DOHH2 (cell line): ENCODE measurements at regions not wholly inside any gene's neighbourhood (a gene's known extent, or its start where the extent isn't known, plus 50 kb on each side); places are given as distances from the start of the nearest gene placed in this dataset.

Source experiments
- H3F3A ChIP-seq: fragments of 200-600 bp; sonication (generic), shearing (Covaris generic); 2 replicates; pipeline ENCODE4 v1.6.0; 2016; ENCODE audit warnings: antibody characterized with exemption, mild to moderate bottlenecking; ENCODE audit not compliant: control insufficient read depth, insufficient read depth
- H3K27ac ChIP-seq: fragments of 200-600 bp; sonication (generic); 2 replicates; pipeline ENCODE4 v1.5.1; 2014; ENCODE audit warnings: low read depth, mild to moderate bottlenecking, low read length, moderate library complexity
- H3K27me3 ChIP-seq: fragments of 200-600 bp; sonication (generic); 2 replicates; pipeline ENCODE4 v1.6.1; 2014; ENCODE audit warnings: mild to moderate bottlenecking, low read length, mixed read lengths; ENCODE audit not compliant: control insufficient read depth
- H3K36me3 ChIP-seq: fragments of 200-600 bp; sonication (generic); 2 replicates; pipeline ENCODE4 v1.6.1; 2014; ENCODE audit warnings: mild to moderate bottlenecking, low read length, moderate library complexity, mixed read lengths; ENCODE audit not compliant: control insufficient read depth
- H3K4me1 ChIP-seq: fragments of 200-600 bp; sonication (generic); 2 replicates; pipeline ENCODE4 v1.6.1; 2014; ENCODE audit warnings: mild to moderate bottlenecking, low read length, mixed read lengths; ENCODE audit not compliant: control insufficient read depth
- H3K4me2 ChIP-seq: fragments of 200-600 bp; sonication (generic); 2 replicates; pipeline ENCODE4 v1.6.0; 2014; ENCODE audit warnings: mild to moderate bottlenecking, low read length, moderate library complexity
- H3K4me3 ChIP-seq: fragments of 200-600 bp; sonication (generic); 2 replicates; pipeline ENCODE4 v1.5.1; 2014; ENCODE audit warnings: mild to moderate bottlenecking, low read length, mixed read lengths
- H3K79me2 ChIP-seq: fragments of 200-600 bp; sonication (generic); 2 replicates; pipeline ENCODE4 v1.6.1; 2014; ENCODE audit warnings: mild to moderate bottlenecking, low read length, mixed read lengths; ENCODE audit not compliant: control insufficient read depth
- H3K9me2 ChIP-seq: fragments of 200-600 bp; sonication (generic); replicated peaks from 2 replicates; pipeline ENCODE4 v1.6.1; 2014; ENCODE audit warnings: mild to moderate bottlenecking, low read length, mixed read lengths; ENCODE audit not compliant: control insufficient read depth
- H3K9me3 ChIP-seq: fragments of 200-600 bp; sonication (generic); 2 replicates; pipeline ENCODE4 v1.6.1; 2014; ENCODE audit warnings: antibody characterized with exemption, low read length, mixed read lengths; ENCODE audit not compliant: control insufficient read depth, insufficient read depth
- H4K20me1 ChIP-seq: fragments of 200-600 bp; sonication (generic); 2 replicates; pipeline ENCODE4 v1.6.0; 2014; ENCODE audit warnings: low read depth, mild to moderate bottlenecking, antibody characterized with exemption, low read length, moderate library complexity; ENCODE audit not compliant: control insufficient read depth, insufficient read depth
- EZH2phosphoT487 ChIP-seq: fragments of 200-600 bp; sonication (generic); IDR thresholded peaks from 2 replicates; pipeline ENCODE4 v1.6.1; 2017; ENCODE audit warnings: borderline replicate concordance, mild to moderate bottlenecking, antibody characterized with exemption, low read length, moderate library complexity, mixed read lengths
- TF ChIP-seq, protein P1 (sequence below): fragments of 200-600 bp; sonication (generic); IDR thresholded peaks from one replicate; pipeline ENCODE4 v1.5.1; 2014; ENCODE audit warnings: antibody characterized with exemption, mild to moderate bottlenecking, low read depth, low read length; ENCODE audit not compliant: poor library complexity, severe bottlenecking

DNA sequence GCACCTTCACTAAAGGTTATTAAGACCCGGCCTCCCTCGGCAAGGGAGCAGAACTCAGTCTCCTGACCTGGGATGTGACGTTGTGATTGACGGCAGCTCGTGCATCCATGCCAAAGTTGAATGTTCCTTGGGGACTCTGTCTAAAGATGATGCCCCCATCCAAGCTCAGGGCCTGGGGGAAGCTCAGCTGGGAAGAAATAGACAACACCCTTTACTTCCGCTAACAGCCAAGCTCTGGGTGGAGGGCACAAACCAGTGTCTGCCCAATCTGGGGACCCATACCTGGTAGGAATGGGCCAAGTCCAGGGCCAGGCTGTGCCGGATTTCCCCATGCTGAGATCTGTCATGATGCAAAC lies 95.4 kb downstream of the RMI2 start:
- no peaks in the 10 kb centered on the region for H3K4me1 ChIP-seq
- no peaks in the 10 kb centered on the region for H3K36me3 ChIP-seq
- no peak overlapping the region for H3K27ac ChIP-seq
- no peaks in the 10 kb centered on the region for H3K9me2 ChIP-seq
- no peaks in the 10 kb centered on the region for H4K20me1 ChIP-seq
- H3K4me2 ChIP-seq: no peak overlapping the region
- no peak for TF ChIP-seq EZH2phosphoT487
- TF ChIP-seq, protein P1, sequence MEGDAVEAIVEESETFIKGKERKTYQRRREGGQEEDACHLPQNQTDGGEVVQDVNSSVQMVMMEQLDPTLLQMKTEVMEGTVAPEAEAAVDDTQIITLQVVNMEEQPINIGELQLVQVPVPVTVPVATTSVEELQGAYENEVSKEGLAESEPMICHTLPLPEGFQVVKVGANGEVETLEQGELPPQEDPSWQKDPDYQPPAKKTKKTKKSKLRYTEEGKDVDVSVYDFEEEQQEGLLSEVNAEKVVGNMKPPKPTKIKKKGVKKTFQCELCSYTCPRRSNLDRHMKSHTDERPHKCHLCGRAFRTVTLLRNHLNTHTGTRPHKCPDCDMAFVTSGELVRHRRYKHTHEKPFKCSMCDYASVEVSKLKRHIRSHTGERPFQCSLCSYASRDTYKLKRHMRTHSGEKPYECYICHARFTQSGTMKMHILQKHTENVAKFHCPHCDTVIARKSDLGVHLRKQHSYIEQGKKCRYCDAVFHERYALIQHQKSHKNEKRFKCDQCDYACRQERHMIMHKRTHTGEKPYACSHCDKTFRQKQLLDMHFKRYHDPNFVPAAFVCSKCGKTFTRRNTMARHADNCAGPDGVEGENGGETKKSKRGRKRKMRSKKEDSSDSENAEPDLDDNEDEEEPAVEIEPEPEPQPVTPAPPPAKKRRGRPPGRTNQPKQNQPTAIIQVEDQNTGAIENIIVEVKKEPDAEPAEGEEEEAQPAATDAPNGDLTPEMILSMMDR: no peak
- no peaks in the 10 kb centered on the region for H3K79me2 ChIP-seq
- no peaks in the 10 kb centered on the region for H3K9me3 ChIP-seq
- H3K4me3 ChIP-seq: no peak overlapping the region
- no peaks in the 10 kb centered on the region for H3F3A ChIP-seq
- 0 out of 2 replicates have a peak, but pooled peaks cover 4% of the 10 kb centered on the region for H3K27me3 ChIP-seq

DNA sequence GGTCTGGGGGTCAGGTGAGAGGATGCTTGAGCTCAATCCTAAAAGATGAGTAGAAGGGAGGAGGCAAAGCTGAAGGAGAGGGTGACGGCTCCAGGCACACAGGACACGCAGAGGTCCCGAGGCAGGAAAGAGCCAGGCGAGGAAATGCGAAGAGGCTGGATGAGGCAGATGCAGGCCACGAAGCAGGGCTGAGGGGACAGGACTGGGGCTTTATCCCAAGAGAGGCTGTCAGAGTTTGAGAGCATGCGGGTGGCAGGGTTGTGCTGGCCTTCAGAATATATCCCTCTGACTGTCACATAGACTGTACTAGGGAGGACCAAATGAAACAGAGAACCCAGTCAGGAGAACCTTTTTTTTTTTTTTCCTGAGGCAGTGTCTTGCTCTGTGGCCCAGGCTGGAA lies 100.2 kb downstream of the RMI2 start:
- Histone ChIP-seq H3F3A (no peaks in the 10 kb centered on the region), H3K36me3 (no peaks in the 10 kb centered on the region), H3K4me1 (no peaks in the 10 kb centered on the region), H3K27me3 (no peaks in the 10 kb centered on the region), H3K79me2 (no peaks in the 10 kb centered on the region), H3K4me2 (no peak overlapping the region), H3K9me2 (no peaks in the 10 kb centered on the region), H3K9me3 (no peaks in the 10 kb centered on the region), H3K27ac (no peak overlapping the region), H3K4me3 (no peak overlapping the region), H4K20me1 (no peaks in the 10 kb centered on the region)
- TF ChIP-seq, protein P1: no peak
- TF ChIP-seq EZH2phosphoT487: no peak

DNA sequence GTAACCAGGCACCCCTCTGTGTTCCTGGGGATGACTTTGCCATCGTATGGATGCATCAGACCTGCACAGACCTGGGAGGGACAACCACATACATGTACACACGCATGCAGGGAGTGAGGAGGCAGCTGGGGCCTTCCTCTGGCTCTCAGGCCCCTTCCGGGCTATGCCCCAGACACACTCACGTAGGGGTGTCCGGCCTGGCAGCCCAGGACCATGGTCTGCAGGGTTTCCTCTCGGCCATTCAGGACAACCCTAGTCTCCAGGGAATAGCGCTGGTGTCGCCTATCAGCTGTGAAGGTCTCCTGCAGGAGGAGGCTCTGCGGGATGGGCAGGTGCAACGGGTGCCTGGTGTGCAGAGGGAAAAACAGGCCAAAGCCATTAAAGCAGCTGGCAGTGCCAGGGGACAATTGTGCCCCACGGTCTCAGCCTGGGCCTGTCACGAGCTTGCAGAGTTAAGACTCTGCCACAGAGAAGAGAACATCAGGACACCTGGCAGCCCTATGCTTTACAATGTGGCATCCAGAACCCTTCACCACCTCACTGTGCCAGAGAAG lies 101.4 kb downstream of the RMI2 start:
- Histone ChIP-seq H3K9me2 (no peaks in the 10 kb centered on the region), H3F3A (no peaks in the 10 kb centered on the region), H3K27ac (no peak overlapping the region), H3K79me2 (no peaks in the 10 kb centered on the region), H3K27me3 (no peaks in the 10 kb centered on the region), H3K4me2 (no peak overlapping the region), H4K20me1 (no peaks in the 10 kb centered on the region), H3K4me3 (no peak overlapping the region), H3K4me1 (no peaks in the 10 kb centered on the region), H3K36me3 (no peaks in the 10 kb centered on the region), H3K9me3 (no peaks in the 10 kb centered on the region)
- TF ChIP-seq EZH2phosphoT487: no peak
- TF ChIP-seq, protein P1: no peak
